ENCODE measurements at regions not wholly inside any gene's neighbourhood (a gene's known extent, or its start where the extent isn't known, plus 50 kb on each side); places are given as distances from the start of the nearest gene placed in this dataset.

DNA sequence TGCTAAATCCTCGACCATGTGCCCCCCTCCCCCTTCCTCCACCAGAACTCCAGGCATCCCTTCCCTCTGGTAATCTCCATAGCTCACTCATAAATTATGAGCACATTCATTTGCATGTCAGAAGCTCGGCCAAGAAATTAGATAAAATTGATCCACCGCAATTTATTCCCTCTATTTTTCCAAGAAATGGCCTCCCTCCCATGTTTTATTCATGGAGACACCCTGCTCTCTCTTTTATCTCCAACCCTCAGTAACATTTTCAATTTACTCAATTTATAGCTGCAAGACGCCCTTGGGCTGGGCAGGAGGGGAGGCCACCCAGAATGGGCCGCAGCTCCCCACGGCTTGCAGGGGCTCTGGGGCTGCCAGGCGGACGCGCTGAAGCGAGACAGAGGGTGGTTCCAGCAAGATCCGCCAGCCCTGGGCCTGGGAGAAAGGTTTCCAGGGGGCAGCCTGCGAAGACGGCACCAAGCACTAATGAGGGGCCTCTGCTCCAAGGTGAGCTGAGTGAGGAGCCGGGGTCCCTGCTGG is 54.7 kb upstream of the ZNF423 start:
- CTCF ChIA-PET: no interaction called here
- no peak overlapping the region for H3K27ac Mint-ChIP-seq
- no peak for ATAC-seq (ENCODE audit: low read depth)
- TF ChIP-seq, protein P1, sequence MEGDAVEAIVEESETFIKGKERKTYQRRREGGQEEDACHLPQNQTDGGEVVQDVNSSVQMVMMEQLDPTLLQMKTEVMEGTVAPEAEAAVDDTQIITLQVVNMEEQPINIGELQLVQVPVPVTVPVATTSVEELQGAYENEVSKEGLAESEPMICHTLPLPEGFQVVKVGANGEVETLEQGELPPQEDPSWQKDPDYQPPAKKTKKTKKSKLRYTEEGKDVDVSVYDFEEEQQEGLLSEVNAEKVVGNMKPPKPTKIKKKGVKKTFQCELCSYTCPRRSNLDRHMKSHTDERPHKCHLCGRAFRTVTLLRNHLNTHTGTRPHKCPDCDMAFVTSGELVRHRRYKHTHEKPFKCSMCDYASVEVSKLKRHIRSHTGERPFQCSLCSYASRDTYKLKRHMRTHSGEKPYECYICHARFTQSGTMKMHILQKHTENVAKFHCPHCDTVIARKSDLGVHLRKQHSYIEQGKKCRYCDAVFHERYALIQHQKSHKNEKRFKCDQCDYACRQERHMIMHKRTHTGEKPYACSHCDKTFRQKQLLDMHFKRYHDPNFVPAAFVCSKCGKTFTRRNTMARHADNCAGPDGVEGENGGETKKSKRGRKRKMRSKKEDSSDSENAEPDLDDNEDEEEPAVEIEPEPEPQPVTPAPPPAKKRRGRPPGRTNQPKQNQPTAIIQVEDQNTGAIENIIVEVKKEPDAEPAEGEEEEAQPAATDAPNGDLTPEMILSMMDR (IDR thresholded peaks at IDR 0.05): no peak
- DNase-seq: no peak
- intact Hi-C loops (cut with micrococcal nuclease): no loop called here
- H3K27me3 Mint-ChIP-seq: peaks cover 13% of the 10 kb centered on the region
- H3K9me3 Mint-ChIP-seq: peaks cover 6% of the 10 kb centered on the region
- H3K4me3 Mint-ChIP-seq: no peak overlapping the region
- no peaks in the 10 kb centered on the region for H3K36me3 Mint-ChIP-seq (ENCODE audit: low read depth)
- H3K4me1 Mint-ChIP-seq: no peaks in the 10 kb centered on the region
- POLR2A ChIA-PET: no interaction called here

- no peak for DNase-seq
- H3K27me3 Mint-ChIP-seq: peaks cover 13% of the 10 kb centered on the region
- TF ChIP-seq, protein P1 (IDR thresholded peaks at IDR 0.05): no peak
- H3K4me3 Mint-ChIP-seq: no peak overlapping the region
- intact Hi-C loops (cut with micrococcal nuclease): no loop called here
- no peak for ATAC-seq (ENCODE audit: low read depth)
- peaks cover 6% of the 10 kb centered on the region for H3K9me3 Mint-ChIP-seq
- ChIA-PET CTCF (no interaction called here), POLR2A (no interaction called here)
- H3K4me1 Mint-ChIP-seq: no peaks in the 10 kb centered on the region
- no peaks in the 10 kb centered on the region for H3K36me3 Mint-ChIP-seq (ENCODE audit: low read depth)
- H3K27ac Mint-ChIP-seq: no peak overlapping the region
These were observed 55.5 kb upstream of the ZNF423 start for GRCh38 chr16:49911430-49911829.

GRCh38 chr16:49912721-49913120 is 56.8 kb upstream of the ZNF423 start:
- intact Hi-C loops (cut with micrococcal nuclease): no loop called here
- Mint-ChIP-seq H3K4me1 (no peaks in the 10 kb centered on the region), H3K9me3 (peaks cover 6% of the 10 kb centered on the region), H3K4me3 (no peak overlapping the region), H3K27ac (no peak overlapping the region), H3K36me3 (ENCODE audit: low read depth) (no peaks in the 10 kb centered on the region), H3K27me3 (peaks cover 10% of the 10 kb centered on the region)
- ATAC-seq (ENCODE audit: low read depth) (no peak), DNase-seq (no peak)
- TF ChIP-seq, protein P1 (IDR thresholded peaks at IDR 0.05): no peak
- ChIA-PET POLR2A (no interaction called here), CTCF (no interaction called here)

DNA sequence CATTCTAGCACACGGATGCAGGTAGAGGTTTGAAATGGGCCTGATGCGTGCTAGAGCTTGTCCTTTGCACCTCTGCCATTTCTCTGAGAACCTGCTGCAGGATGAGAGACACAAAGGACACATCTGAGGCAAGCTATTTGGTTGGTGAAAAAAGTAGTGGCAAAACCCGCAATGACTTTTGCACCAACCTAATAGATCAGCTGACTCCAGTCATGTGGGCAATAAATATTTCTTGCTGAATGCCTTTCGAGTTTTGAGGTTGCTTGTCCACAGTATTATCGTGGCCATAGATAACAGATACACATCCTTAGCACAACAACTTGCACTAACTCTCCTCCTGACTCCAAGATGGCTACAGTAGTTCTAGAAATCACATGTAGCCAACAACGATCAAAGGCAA is 57.8 kb upstream of the ZNF423 start:
- ATAC-seq (ENCODE audit: low read depth): no peak
- intact Hi-C loops (cut with micrococcal nuclease): no loop called here
- Mint-ChIP-seq H3K36me3 (ENCODE audit: low read depth) (no peaks in the 10 kb centered on the region), H3K27ac (no peak overlapping the region), H3K27me3 (peaks cover 7% of the 10 kb centered on the region), H3K4me1 (no peaks in the 10 kb centered on the region), H3K4me3 (no peak overlapping the region), H3K9me3 (peaks cover 6% of the 10 kb centered on the region)
- no peak for DNase-seq
- CTCF ChIA-PET: no interaction called here
- TF ChIP-seq, protein P1 (IDR thresholded peaks at IDR 0.05): no peak
- POLR2A ChIA-PET: no interaction called here

DNA sequence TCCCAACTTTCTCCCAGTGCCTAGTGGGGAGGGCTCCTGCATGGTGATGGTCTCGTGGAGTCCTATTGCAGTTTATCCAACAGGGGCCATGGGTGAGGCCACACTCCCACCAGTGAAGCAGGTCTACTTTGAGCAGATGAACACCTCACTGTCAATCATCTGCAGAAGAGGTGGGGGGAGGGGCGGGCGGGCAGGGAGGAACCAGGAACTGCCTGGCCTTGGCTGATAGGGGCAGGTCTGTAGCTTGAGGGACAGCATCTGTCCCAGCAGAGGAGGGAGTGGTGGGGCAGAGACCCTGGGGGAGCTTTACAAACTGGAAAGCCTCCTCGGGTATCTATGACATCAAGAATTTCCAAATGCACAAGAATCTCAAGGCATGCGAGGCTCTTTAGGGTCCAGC is 58.7 kb upstream of the ZNF423 start:
- DNase-seq: no peak
- ATAC-seq (ENCODE audit: low read depth): no peak
- TF ChIP-seq, protein P1 (IDR thresholded peaks at IDR 0.05): no peak
- POLR2A ChIA-PET: no interaction called here
- Mint-ChIP-seq H3K4me1 (no peaks in the 10 kb centered on the region), H3K27me3 (peaks cover 7% of the 10 kb centered on the region), H3K36me3 (ENCODE audit: low read depth) (no peaks in the 10 kb centered on the region), H3K4me3 (no peak overlapping the region), H3K27ac (no peak overlapping the region), H3K9me3 (peaks cover 6% of the 10 kb centered on the region)
- CTCF ChIA-PET: no interaction called here
- intact Hi-C loops (cut with micrococcal nuclease): no loop called here

Measured in activated B cell treated with CpG ODN at 0.5 μM for 24 hours (primary cell).